IMR-90 (cell line): ENCODE measurements at regions not wholly inside any gene's neighbourhood (a gene's known extent, or its start where the extent isn't known, plus 50 kb on each side); places are given as distances from the start of the nearest gene placed in this dataset.

ENCODE experiments used
- ATAC-seq: fragments of 200-7000 bp; cut with Tn5 transposase; 2 replicates; pipeline ENCODE4 v1.9.1; 2020; ENCODE audit warnings: low read depth, mild to moderate bottlenecking, moderate library complexity
- BruUV-seq: library from RNA; stranded (reverse); fragments of 400-500 nt; replicated peaks from 2 replicates; lab custom pipeline; 2021; lab: Mats Ljungman, UMichigan
- CTCF ChIA-PET: fragments of 300-600 bp; formaldehyde crosslinking; extraction: SDS; loops from one replicate; lab custom pipeline; 2021; ENCODE audit warnings: antibody characterized with exemption; lab: Yijun Ruan, JAX
- POLR2A ChIA-PET: fragments of 300-600 bp; sonication (Branson Sonifier 250); formaldehyde crosslinking; loops from one replicate; lab custom pipeline; 2022; ENCODE audit warnings: antibody characterized with exemption; ENCODE audit not compliant: unreplicated experiment; lab: Charles Lee
- DNase-seq: peaks from one replicate; pipeline ENCODE4 v3.0.0; 2013
- H2AFZ ChIP-seq: replicated peaks from 2 replicates; pipeline ENCODE3; 2013; ENCODE audit warnings: low read length, mild to moderate bottlenecking; ENCODE audit not compliant: poor library complexity
- H2AK5ac ChIP-seq: 2 replicates; pipeline ENCODE4 v1.6.1; 2013; ENCODE audit warnings: low read depth, low read length, inconsistent platforms
- H2AK9ac ChIP-seq: replicated peaks from 2 replicates; pipeline ENCODE3; 2013; ENCODE audit warnings: mild to moderate bottlenecking, low read depth, low read length, moderate library complexity; ENCODE audit not compliant: poor library complexity
- H2BK120ac ChIP-seq: 2 replicates; pipeline ENCODE4 v1.6.1; 2013; ENCODE audit warnings: low read depth, low read length, inconsistent platforms
- H2BK15ac ChIP-seq: 3 replicates; pipeline ENCODE4 v1.6.1; 2013; ENCODE audit warnings: low read depth, low read length, inconsistent platforms
- H2BK20ac ChIP-seq: 2 replicates; pipeline ENCODE4 v1.6.1; 2013; ENCODE audit warnings: low read depth, mild to moderate bottlenecking, inconsistent platforms, low read length, moderate library complexity
- H2BK5ac ChIP-seq: 2 replicates; pipeline ENCODE4 v1.6.1; 2013; ENCODE audit warnings: mild to moderate bottlenecking, low read depth, low read length, inconsistent platforms; ENCODE audit not compliant: poor library complexity, severe bottlenecking
- H3K14ac ChIP-seq: replicated peaks from 2 replicates; pipeline ENCODE4 v1.6.1; 2013; ENCODE audit warnings: low read depth, low read length, inconsistent platforms
- H3K18ac ChIP-seq: 2 replicates; pipeline ENCODE4 v1.6.1; 2013; ENCODE audit warnings: low read depth, low read length, control low read depth
- H3K23ac ChIP-seq: 2 replicates; pipeline ENCODE4 v1.6.1; 2013; ENCODE audit warnings: low read depth, low read length, inconsistent platforms
- H3K27ac ChIP-seq: 2 replicates; pipeline ENCODE4 v1.5.1; 2013; ENCODE audit warnings: mild to moderate bottlenecking, control low read depth, low read length; ENCODE audit not compliant: insufficient read depth
- H3K27me3 ChIP-seq: 2 replicates; pipeline ENCODE4 v1.6.1; 2013; ENCODE audit warnings: low read length; ENCODE audit not compliant: control insufficient read depth, insufficient read depth
- H3K36me3 ChIP-seq: 2 replicates; pipeline ENCODE4 v1.6.1; 2013; ENCODE audit warnings: low read length, mixed read lengths; ENCODE audit not compliant: control insufficient read depth, insufficient read depth
- H3K4ac ChIP-seq: 2 replicates; pipeline ENCODE4 v1.6.1; 2013; ENCODE audit warnings: low read depth, low read length, inconsistent platforms
- H3K4me1 ChIP-seq: 2 replicates; pipeline ENCODE4 v1.6.1; 2013; ENCODE audit warnings: low read length, mixed read lengths; ENCODE audit not compliant: control insufficient read depth, insufficient read depth
- H3K4me2 ChIP-seq: 2 replicates; pipeline ENCODE4 v1.6.1; 2013; ENCODE audit warnings: low read depth, mild to moderate bottlenecking, control low read depth, low read length, moderate library complexity
- H3K4me3 ChIP-seq: 2 replicates; pipeline ENCODE4 v1.5.1; 2013; ENCODE audit warnings: low read depth, mild to moderate bottlenecking, control low read depth, low read length, moderate library complexity; ENCODE audit not compliant: insufficient read depth
- H3K56ac ChIP-seq: 2 replicates; pipeline ENCODE4 v1.6.1; 2013; ENCODE audit warnings: low read length, inconsistent platforms; ENCODE audit not compliant: insufficient read depth; ENCODE audit errors: extremely low read depth
- H3K79me1 ChIP-seq, 2 experiments: 2 replicates each; pipeline ENCODE4 v1.6.1; 2013; ENCODE audit warnings: low read length in 2 of 2, inconsistent platforms in 1 of 2, low read depth in 1 of 2
- H3K9ac ChIP-seq: 2 replicates; pipeline ENCODE4 v1.6.1; 2013; ENCODE audit warnings: low read depth, low read length, control low read depth
- H3K9me1 ChIP-seq: 2 replicates; pipeline ENCODE4 v1.6.1; 2013; ENCODE audit warnings: low read length, inconsistent platforms; ENCODE audit not compliant: insufficient read depth
- H3K9me3 ChIP-seq: 2 replicates; pipeline ENCODE4 v1.6.1; 2013; ENCODE audit warnings: low read length; ENCODE audit not compliant: control insufficient read depth, insufficient read depth
- H4K20me1 ChIP-seq: 2 replicates; pipeline ENCODE4 v1.6.1; 2013; ENCODE audit warnings: low read length, inconsistent platforms; ENCODE audit not compliant: insufficient read depth
- H4K5ac ChIP-seq: 2 replicates; pipeline ENCODE4 v1.6.1; 2013; ENCODE audit warnings: mild to moderate bottlenecking, low read depth, low read length, control low read depth
- H4K8ac ChIP-seq, 2 experiments: 2 replicates each; pipeline ENCODE4 v1.6.1; 2013; ENCODE audit warnings: low read depth in 2 of 2, low read length in 2 of 2, control low read depth in 1 of 2, inconsistent platforms in 1 of 2
- H4K91ac ChIP-seq: 2 replicates; pipeline ENCODE4 v1.6.1; 2013; ENCODE audit warnings: low read depth, low read length, inconsistent platforms; ENCODE audit not compliant: insufficient read depth
- BHLHE40 ChIP-seq: fragments of 150-350 bp; IDR thresholded peaks from 2 replicates; pipeline ENCODE4 v1.6.1; 2016; ENCODE audit warnings: mild to moderate bottlenecking, low read depth, low read length
- CEBPB ChIP-seq: IDR thresholded peaks from 2 replicates; pipeline ENCODE4 v1.6.1; 2012; ENCODE audit warnings: low read depth, low read length, improper control_type of control experiment
- CHD1 ChIP-seq: IDR thresholded peaks from 2 replicates; pipeline ENCODE4 v1.6.1; 2012; ENCODE audit warnings: low read depth, low read length, improper control_type of control experiment
- FOS ChIP-seq: fragments of 150-350 bp; IDR thresholded peaks from 2 replicates; pipeline ENCODE4 v1.6.1; 2016; ENCODE audit warnings: low read depth, low read length
- MAFK ChIP-seq: IDR thresholded peaks from 2 replicates; pipeline ENCODE4 v1.6.1; 2012; ENCODE audit warnings: low read depth, low read length, improper control_type of control experiment
- MAZ ChIP-seq: IDR thresholded peaks from 2 replicates; pipeline ENCODE4 v1.6.1; 2012; ENCODE audit warnings: low read depth, mild to moderate bottlenecking, low read length, improper control_type of control experiment, moderate library complexity, borderline replicate concordance
- MXI1 ChIP-seq: IDR thresholded peaks from 2 replicates; pipeline ENCODE4 v1.6.1; 2012; ENCODE audit warnings: low read depth, mild to moderate bottlenecking, low read length, moderate library complexity, borderline replicate concordance
- NFE2L2 ChIP-seq: fragments of 150-350 bp; IDR thresholded peaks from 2 replicates; pipeline ENCODE4 v1.6.1; 2016; ENCODE audit warnings: low read depth, mild to moderate bottlenecking, low read length
- POLR2A ChIP-seq: IDR thresholded peaks from 2 replicates; pipeline ENCODE4 v1.6.1; 2012; ENCODE audit warnings: mild to moderate bottlenecking, low read depth, low read length
- RAD21 ChIP-seq: IDR thresholded peaks from 2 replicates; pipeline ENCODE4 v1.6.1; 2012; ENCODE audit warnings: low read length, improper control_type of control experiment
- RCOR1 ChIP-seq: IDR thresholded peaks from 2 replicates; pipeline ENCODE4 v1.6.1; 2012; ENCODE audit warnings: mild to moderate bottlenecking, low read length, improper control_type of control experiment; ENCODE audit not compliant: insufficient replicate concordance
- RFX5 ChIP-seq: IDR thresholded peaks from 2 replicates; pipeline ENCODE4 v1.8.0; 2012; ENCODE audit warnings: low read depth, mild to moderate bottlenecking, low read length, moderate library complexity
- SMC3 ChIP-seq: fragments of 150-350 bp; IDR thresholded peaks from 2 replicates; pipeline ENCODE4 v1.6.1; 2016; ENCODE audit warnings: low read depth, mild to moderate bottlenecking, antibody characterized with exemption, low read length, moderate library complexity
- WGBS, 2 experiments: methylation state at CpG; one replicate each; pipeline versions ENCODE4 v1.1.5 to v1.1.7; 2013; ENCODE audit warnings: missing lambda C conversion rate in 2 of 2; ENCODE audit not compliant: insufficient read length in 1 of 2; ENCODE audit errors: extremely low coverage in 2 of 2; 5-methylcytosine and 5-hydroxymethylcytosine counted together
- dilution Hi-C: fragments of 300-500 bp; cut with HindIII; formaldehyde crosslinking; loops from one replicate; pipeline ENCODE4 v1.14.3; 2018; ENCODE audit warnings: low sequenced_read_pairs; ENCODE audit not compliant: unreplicated experiment
- in situ Hi-C: fragments of 300-500 bp; cut with MboI; formaldehyde crosslinking; loops from 3 replicates; pipeline ENCODE4 v1.14.3; 2019; ENCODE audit warnings: low sequenced_read_pairs, inconsistent platforms, mixed read lengths
- intact Hi-C: fragments of 100-400 bp; cut with micrococcal nuclease; formaldehyde crosslinking; loops from 2 replicates; pipeline ENCODE4 v1.10.0; 2022
- TF ChIP-seq, protein P1 (sequence below): fragments of 150-350 bp; IDR thresholded peaks from 2 replicates; pipeline ENCODE4 v1.6.1; 2017; ENCODE audit warnings: mild to moderate bottlenecking, antibody characterized with exemption, low read length, low read depth
- TF ChIP-seq, protein P2 (sequence below): fragments of 150-350 bp; IDR thresholded peaks from 2 replicates; pipeline ENCODE4 v1.6.1; 2016; ENCODE audit warnings: low read depth, mild to moderate bottlenecking, low read length, moderate library complexity, borderline replicate concordance
- TF ChIP-seq, protein P3 (sequence below): conservative IDR thresholded peaks from 2 replicates; pipeline ENCODE4 v1.5.1; 2012; ENCODE audit warnings: mild to moderate bottlenecking, low read depth, low read length, improper control_type of control experiment

DNA sequence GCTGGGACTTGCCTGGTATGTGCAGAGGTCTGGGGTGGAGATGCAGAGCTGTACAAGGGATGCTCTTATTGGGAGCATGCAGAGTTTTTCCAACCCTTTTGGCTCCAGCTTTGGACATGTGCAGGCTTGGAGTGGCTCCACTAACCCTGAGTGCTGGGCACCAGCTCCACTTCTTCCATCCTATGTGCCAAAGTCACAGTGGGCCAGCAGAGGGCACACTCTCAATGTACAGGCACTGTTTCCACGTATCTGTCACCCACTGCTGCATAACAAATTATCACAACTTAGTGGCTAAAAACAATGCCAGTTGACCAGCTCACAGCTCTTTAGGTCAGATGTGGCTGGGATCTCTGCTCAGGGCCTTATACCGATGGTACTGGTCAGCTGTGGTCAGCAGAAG lies 631.8 kb downstream of the AJAP1 start:
- Histone ChIP-seq H3K4me3 (no peak overlapping the region), H3K79me1 (no peaks in the 10 kb centered on the region), H2BK20ac (no peak overlapping the region), H4K5ac (no peak overlapping the region), H3K23ac (no peak overlapping the region), H2BK120ac (no peak overlapping the region), H3K4ac (no peak overlapping the region), H4K8ac (no peak overlapping the region), H2BK15ac (no peak overlapping the region), H3K27ac (no peak overlapping the region), H4K91ac (no peak overlapping the region), H3K18ac (no peak overlapping the region), H3K4me2 (no peak overlapping the region), H3K9me1 (no peaks in the 10 kb centered on the region), H3K14ac (no peak overlapping the region), H2AK5ac (no peak overlapping the region), H4K20me1 (no peaks in the 10 kb centered on the region), H3K4me1 (no peaks in the 10 kb centered on the region), H2AK9ac (no peak overlapping the region), H3K56ac (no peak overlapping the region), H3K9me3 (peaks cover 60% of the 10 kb centered on the region), H3K36me3 (no peaks in the 10 kb centered on the region), H2BK5ac (no peak overlapping the region), H3K9ac (no peak overlapping the region), H2AFZ (no peak overlapping the region), H3K27me3 (no peaks in the 10 kb centered on the region)
- DNase-seq (no peak), ATAC-seq (no peak)
- ChIA-PET CTCF (no interaction called here), POLR2A (no interaction called here)
- BruUV-seq, result no TSS peak
- dilution Hi-C loops (no loop called here), in situ Hi-C loops (no loop called here), intact Hi-C loops (no loop called here)
- WGBS, 2 experiments, result 20% methylated on average over 1 of the region's 2 CpGs; no CpG with 5 or more reads in 1 of the 2 experiments
- TF ChIP-seq RCOR1, result no peak
- TF ChIP-seq, protein P1, sequence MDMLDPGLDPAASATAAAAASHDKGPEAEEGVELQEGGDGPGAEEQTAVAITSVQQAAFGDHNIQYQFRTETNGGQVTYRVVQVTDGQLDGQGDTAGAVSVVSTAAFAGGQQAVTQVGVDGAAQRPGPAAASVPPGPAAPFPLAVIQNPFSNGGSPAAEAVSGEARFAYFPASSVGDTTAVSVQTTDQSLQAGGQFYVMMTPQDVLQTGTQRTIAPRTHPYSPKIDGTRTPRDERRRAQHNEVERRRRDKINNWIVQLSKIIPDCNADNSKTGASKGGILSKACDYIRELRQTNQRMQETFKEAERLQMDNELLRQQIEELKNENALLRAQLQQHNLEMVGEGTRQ, result no peak
- TF ChIP-seq FOS, result no peak
- no peak for TF ChIP-seq SMC3
- TF ChIP-seq BHLHE40, result no peak
- no peak for TF ChIP-seq RAD21
- TF ChIP-seq CHD1, result no peak
- no peak for TF ChIP-seq MXI1
- TF ChIP-seq MAFK, result no peak
- TF ChIP-seq, protein P2, sequence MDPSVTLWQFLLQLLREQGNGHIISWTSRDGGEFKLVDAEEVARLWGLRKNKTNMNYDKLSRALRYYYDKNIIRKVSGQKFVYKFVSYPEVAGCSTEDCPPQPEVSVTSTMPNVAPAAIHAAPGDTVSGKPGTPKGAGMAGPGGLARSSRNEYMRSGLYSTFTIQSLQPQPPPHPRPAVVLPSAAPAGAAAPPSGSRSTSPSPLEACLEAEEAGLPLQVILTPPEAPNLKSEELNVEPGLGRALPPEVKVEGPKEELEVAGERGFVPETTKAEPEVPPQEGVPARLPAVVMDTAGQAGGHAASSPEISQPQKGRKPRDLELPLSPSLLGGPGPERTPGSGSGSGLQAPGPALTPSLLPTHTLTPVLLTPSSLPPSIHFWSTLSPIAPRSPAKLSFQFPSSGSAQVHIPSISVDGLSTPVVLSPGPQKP, result no peak
- TF ChIP-seq RFX5, result no peak
- no peak for TF ChIP-seq POLR2A
- TF ChIP-seq, protein P3, sequence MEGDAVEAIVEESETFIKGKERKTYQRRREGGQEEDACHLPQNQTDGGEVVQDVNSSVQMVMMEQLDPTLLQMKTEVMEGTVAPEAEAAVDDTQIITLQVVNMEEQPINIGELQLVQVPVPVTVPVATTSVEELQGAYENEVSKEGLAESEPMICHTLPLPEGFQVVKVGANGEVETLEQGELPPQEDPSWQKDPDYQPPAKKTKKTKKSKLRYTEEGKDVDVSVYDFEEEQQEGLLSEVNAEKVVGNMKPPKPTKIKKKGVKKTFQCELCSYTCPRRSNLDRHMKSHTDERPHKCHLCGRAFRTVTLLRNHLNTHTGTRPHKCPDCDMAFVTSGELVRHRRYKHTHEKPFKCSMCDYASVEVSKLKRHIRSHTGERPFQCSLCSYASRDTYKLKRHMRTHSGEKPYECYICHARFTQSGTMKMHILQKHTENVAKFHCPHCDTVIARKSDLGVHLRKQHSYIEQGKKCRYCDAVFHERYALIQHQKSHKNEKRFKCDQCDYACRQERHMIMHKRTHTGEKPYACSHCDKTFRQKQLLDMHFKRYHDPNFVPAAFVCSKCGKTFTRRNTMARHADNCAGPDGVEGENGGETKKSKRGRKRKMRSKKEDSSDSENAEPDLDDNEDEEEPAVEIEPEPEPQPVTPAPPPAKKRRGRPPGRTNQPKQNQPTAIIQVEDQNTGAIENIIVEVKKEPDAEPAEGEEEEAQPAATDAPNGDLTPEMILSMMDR, result no peak
- no peak for TF ChIP-seq CEBPB
- TF ChIP-seq NFE2L2, result no peak
- TF ChIP-seq MAZ, result no peak
